ENCODE measurements at regions not wholly inside any gene's neighbourhood (a gene's known extent, or its start where the extent isn't known, plus 50 kb on each side); places are given as distances from the start of the nearest gene placed in this dataset.

DNA sequence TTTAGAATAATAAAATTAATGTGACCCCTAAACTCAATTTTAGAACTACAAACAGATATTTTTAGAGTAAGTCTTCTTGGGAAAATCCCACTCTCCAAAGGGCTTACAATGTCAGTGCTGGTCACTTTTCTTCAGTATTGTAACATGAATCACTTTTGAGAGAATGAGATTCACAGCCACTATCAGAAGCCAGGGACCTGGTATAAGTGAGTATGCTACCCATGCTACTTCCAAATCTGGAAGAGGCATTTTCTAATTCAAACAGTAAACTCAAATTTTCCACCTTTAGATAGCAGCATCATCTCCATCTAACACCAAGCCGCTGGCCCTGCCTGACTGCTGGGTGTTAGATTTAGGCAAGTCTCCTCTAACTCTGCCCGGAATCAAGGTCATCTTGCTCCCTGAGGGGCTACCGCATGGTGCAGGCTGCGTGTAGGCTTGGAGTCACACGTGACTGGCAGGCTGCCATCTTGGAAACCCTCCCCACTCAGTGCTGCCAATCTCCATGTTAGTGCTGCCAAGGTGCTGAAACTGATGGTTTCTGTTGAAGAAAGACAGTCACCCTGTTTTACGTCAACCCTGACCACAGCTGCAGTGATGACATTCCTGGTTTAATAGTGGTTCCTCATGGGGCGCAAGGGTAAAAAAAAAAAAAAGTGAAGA is 882.9 kb upstream of the B3GALT2 start:
- Histone ChIP-seq H3K4me2 (no peak overlapping the region), H3K27me3 (no peaks in the 10 kb centered on the region), H3K27ac (no peak overlapping the region), H3K4me1 (no peaks in the 10 kb centered on the region), H3K4me3 (no peak overlapping the region), H3F3A (ENCODE audit: low read depth) (no peaks in the 10 kb centered on the region), H3K36me3 (no peaks in the 10 kb centered on the region), H4K20me1 (ENCODE audit: low read depth) (no peaks in the 10 kb centered on the region), H2AFZ (replicated peaks) (no peak overlapping the region), H3K9me3 (ENCODE audit: low read depth) (no peaks in the 10 kb centered on the region), H3K79me2 (ENCODE audit: low read depth) (no peaks in the 10 kb centered on the region), H3K9ac (no peak overlapping the region)
- H3K4me1 Mint-ChIP-seq = no peaks in the 10 kb centered on the region
- no peak overlapping the region for H3K27ac Mint-ChIP-seq
- no peaks in the 10 kb centered on the region for H3K36me3 Mint-ChIP-seq
- no peaks in the 10 kb centered on the region for H3K9me3 Mint-ChIP-seq
- no peak overlapping the region for H3K4me3 Mint-ChIP-seq
- no peak for TF ChIP-seq EZH2 (IDR thresholded peaks at IDR 0.05)
- TF ChIP-seq, protein P1, sequence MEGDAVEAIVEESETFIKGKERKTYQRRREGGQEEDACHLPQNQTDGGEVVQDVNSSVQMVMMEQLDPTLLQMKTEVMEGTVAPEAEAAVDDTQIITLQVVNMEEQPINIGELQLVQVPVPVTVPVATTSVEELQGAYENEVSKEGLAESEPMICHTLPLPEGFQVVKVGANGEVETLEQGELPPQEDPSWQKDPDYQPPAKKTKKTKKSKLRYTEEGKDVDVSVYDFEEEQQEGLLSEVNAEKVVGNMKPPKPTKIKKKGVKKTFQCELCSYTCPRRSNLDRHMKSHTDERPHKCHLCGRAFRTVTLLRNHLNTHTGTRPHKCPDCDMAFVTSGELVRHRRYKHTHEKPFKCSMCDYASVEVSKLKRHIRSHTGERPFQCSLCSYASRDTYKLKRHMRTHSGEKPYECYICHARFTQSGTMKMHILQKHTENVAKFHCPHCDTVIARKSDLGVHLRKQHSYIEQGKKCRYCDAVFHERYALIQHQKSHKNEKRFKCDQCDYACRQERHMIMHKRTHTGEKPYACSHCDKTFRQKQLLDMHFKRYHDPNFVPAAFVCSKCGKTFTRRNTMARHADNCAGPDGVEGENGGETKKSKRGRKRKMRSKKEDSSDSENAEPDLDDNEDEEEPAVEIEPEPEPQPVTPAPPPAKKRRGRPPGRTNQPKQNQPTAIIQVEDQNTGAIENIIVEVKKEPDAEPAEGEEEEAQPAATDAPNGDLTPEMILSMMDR (IDR thresholded peaks at IDR 0.05) = no peak
- TF ChIP-seq EZH2phosphoT487 (IDR thresholded peaks at IDR 0.05) = no peak
- no peaks in the 10 kb centered on the region for H3K27me3 Mint-ChIP-seq (ENCODE audit: insufficient read depth, low read depth)
- no peak for DNase-seq (ENCODE audit: low spot score)

DNA sequence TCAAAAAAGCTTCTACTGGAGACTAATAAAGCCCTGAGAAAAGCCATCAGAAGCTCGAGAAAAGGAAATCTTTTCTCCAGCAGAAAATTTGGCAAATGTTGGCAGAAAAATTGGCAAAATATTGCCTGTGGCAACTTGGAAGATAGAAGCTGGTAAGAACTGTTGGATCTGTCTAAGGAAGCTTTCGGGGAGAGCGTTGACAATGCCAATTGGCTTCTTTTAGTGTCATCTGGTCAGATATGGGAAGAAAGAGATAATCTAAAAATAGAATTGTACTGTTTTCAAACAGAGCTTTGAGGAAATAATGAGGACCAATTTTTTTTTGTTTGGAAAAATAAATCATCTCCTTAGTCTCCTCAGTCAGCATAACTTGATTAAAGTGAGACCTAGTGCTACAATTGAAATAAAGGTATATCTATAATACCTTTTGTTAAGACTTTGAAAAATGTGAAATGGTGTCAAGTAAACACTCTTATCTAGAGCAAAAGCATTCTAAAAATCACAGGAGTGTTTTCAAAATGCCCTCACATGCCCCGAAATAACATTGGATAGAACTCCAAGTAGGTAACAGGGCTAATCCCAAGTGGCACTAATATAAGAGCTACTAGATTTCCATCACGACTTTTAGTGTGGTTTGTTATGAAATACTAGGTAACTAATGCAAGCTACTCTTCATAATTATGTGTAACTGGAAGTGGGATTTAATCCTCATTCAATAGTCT is 882.2 kb upstream of the B3GALT2 start:
- Mint-ChIP-seq H3K4me3 (no peak overlapping the region), H3K27me3 (ENCODE audit: insufficient read depth, low read depth) (no peaks in the 10 kb centered on the region)

DNA sequence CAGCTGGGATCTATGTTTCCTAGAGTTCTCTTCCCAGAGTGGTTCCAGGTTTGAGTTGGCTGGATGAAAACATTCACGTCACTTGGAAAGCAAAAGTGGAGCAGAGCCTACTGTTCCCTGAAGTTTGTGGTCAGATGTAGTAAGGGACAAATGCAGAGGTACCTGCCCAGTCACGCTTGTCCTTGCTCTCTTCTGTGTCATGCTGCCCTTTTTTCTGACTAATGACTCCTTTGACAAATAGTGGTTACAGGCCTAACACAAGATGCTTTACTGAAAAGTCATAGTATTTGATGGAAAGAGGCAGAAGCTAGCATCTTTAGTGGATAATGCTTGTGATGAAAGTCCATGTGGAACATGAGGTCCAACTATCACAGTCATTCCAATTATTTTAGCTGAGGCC is 881.4 kb upstream of the B3GALT2 start:
- no peaks in the 10 kb centered on the region for H3K4me1 ChIP-seq
- H3K27me3 Mint-ChIP-seq (ENCODE audit: insufficient read depth, low read depth) = no peaks in the 10 kb centered on the region
- H3K4me2 ChIP-seq = no peak overlapping the region
- no peaks in the 10 kb centered on the region for H3K4me1 Mint-ChIP-seq
- H3K9me3 Mint-ChIP-seq = no peaks in the 10 kb centered on the region
- DNase-seq (ENCODE audit: low spot score) = no peak
- no peak overlapping the region for H3K4me3 ChIP-seq
- no peaks in the 10 kb centered on the region for H3K36me3 Mint-ChIP-seq
- H3K9ac ChIP-seq = no peak overlapping the region
- no peaks in the 10 kb centered on the region for H3K27me3 ChIP-seq
- no peaks in the 10 kb centered on the region for H3K36me3 ChIP-seq
- no peak overlapping the region for H3K27ac ChIP-seq
- H3K79me2 ChIP-seq (ENCODE audit: low read depth) = no peaks in the 10 kb centered on the region
- no peaks in the 10 kb centered on the region for H3K9me3 ChIP-seq (ENCODE audit: low read depth)
- H3F3A ChIP-seq (ENCODE audit: low read depth) = no peaks in the 10 kb centered on the region
- H4K20me1 ChIP-seq (ENCODE audit: low read depth) = no peaks in the 10 kb centered on the region
- no peak overlapping the region for H2AFZ ChIP-seq (replicated peaks)
- no peak overlapping the region for H3K27ac Mint-ChIP-seq
- no peak overlapping the region for H3K4me3 Mint-ChIP-seq
- TF ChIP-seq EZH2phosphoT487 (IDR thresholded peaks at IDR 0.05) = no peak
- TF ChIP-seq EZH2 (IDR thresholded peaks at IDR 0.05) = no peak
- TF ChIP-seq, protein P1 (IDR thresholded peaks at IDR 0.05) = no peak

More for the DNA sequence above, 882.2 kb upstream of the B3GALT2 start:
- H3K4me1 Mint-ChIP-seq = no peaks in the 10 kb centered on the region
- DNase-seq (ENCODE audit: low spot score) = no peak
- H3K4me2 ChIP-seq = no peak overlapping the region
- TF ChIP-seq EZH2 (IDR thresholded peaks at IDR 0.05) = no peak
- TF ChIP-seq, protein P1 (IDR thresholded peaks at IDR 0.05) = no peak
- no peaks in the 10 kb centered on the region for H3K36me3 Mint-ChIP-seq
- no peaks in the 10 kb centered on the region for H4K20me1 ChIP-seq (ENCODE audit: low read depth)
- H3F3A ChIP-seq (ENCODE audit: low read depth) = no peaks in the 10 kb centered on the region
- no peaks in the 10 kb centered on the region for H3K79me2 ChIP-seq (ENCODE audit: low read depth)
- H3K9me3 Mint-ChIP-seq = no peaks in the 10 kb centered on the region
- H3K27me3 ChIP-seq = no peaks in the 10 kb centered on the region
- H3K36me3 ChIP-seq = no peaks in the 10 kb centered on the region
- no peak overlapping the region for H3K9ac ChIP-seq
- no peak overlapping the region for H2AFZ ChIP-seq (replicated peaks)
- H3K27ac Mint-ChIP-seq = no peak overlapping the region
- H3K4me3 ChIP-seq = no peak overlapping the region
- H3K9me3 ChIP-seq (ENCODE audit: low read depth) = no peaks in the 10 kb centered on the region
- H3K4me1 ChIP-seq = no peaks in the 10 kb centered on the region
- H3K27ac ChIP-seq = no peak overlapping the region

Measured in neural progenitor cell (in vitro differentiated cells).